ENCODE measurements at regions not wholly inside any gene's neighbourhood (a gene's known extent, or its start where the extent isn't known, plus 50 kb on each side); places are given as distances from the start of the nearest gene placed in this dataset.

DNA sequence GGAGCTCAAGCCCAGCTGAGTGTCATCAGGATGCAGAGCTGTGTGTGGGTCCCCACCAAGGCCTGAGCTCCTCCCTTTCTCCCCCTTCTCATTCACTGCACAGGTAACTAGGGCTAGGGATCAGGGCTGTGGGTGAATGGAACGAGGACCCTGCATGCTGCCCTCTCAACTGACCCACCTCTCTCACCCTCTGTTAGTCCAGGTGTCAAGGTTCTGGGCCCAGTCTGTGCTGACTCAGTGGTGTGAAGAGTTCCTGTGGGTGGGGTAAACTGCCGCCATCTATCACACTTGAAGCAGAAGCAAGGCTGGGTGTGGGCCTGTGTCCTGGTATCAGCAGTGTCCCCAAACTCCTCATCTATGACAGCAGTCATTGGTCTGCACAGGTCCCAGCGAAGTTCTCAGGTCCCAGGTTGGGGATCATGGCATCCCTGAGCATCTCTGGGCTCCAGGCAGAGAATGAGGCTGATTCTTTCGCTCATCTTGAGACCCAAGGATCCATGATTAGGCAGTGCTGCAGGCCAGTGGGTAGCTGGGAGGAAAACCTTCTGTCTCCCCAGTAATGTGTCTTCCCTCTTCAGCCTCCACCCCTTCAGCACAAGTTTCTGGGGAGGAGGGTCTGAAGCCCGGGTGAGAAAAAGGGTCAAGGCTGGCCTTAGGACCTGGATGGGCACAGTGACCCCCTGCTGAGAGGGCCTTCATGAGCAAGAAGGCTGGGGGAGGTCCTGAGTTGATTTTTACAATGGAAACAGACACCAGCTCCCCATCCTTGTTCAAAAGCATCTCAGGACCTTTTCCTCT, 109.8 kb downstream of the ZNF280B start:
- TF ChIP-seq POLR2A (IDR thresholded peaks at IDR 0.05; ENCODE audit: low read length) (no peak), GATA1 (IDR thresholded peaks at IDR 0.05; ENCODE audit: low read depth, low read length) (no peak)
